Vagina (tissue), 2 donors: ENCODE measurements at regions not wholly inside any gene's neighbourhood (a gene's known extent, or its start where the extent isn't known, plus 50 kb on each side); places are given as distances from the start of the nearest gene placed in this dataset.

Experiments used
- CTCF ChIP-seq, 3 experiments: fragments of 450-650 bp in 2 of 3; fragments of 200-600 bp in 1 of 3; sonication (generic) in 1 of 3; IDR thresholded peaks; one replicate each; pipeline ENCODE4 v1.5.1; 2017 to 2019; ENCODE audit warnings: antibody characterized with exemption in 3 of 3, mild to moderate bottlenecking in 2 of 3, moderate library complexity in 2 of 3
- POLR2A ChIP-seq, 2 donors: fragments of 450-650 bp; IDR thresholded peaks; one replicate each; pipeline ENCODE4 v1.6.1; 2017; ENCODE audit warnings: antibody characterized with exemption in 2 of 2, mild to moderate bottlenecking in 2 of 2, moderate library complexity in 2 of 2
- POLR2AphosphoS5 ChIP-seq, 2 donors: sonication (generic); formaldehyde crosslinking; IDR thresholded peaks; one replicate each; pipeline ENCODE4 v1.9.0; 2017; ENCODE audit warnings: antibody characterized with exemption in 2 of 2, mild to moderate bottlenecking in 2 of 2, low read depth in 1 of 2; ENCODE audit not compliant: insufficient read depth in 1 of 2

GRCh38 chr3:81218023-81218422, 543.4 kb downstream of the GBE1 start:
- TF ChIP-seq POLR2A (IDR thresholded peaks at IDR 0.05) (no peak), CTCF (IDR thresholded peaks at IDR 0.05) (no peak), POLR2AphosphoS5 (IDR thresholded peaks at IDR 0.05; ENCODE audit: insufficient read depth in 1 of 2, low read depth in 1 of 2) (no peak)
